ENCODE measurements at regions not wholly inside any gene's neighbourhood (a gene's known extent, or its start where the extent isn't known, plus 50 kb on each side); places are given as distances from the start of the nearest gene placed in this dataset.

DNA sequence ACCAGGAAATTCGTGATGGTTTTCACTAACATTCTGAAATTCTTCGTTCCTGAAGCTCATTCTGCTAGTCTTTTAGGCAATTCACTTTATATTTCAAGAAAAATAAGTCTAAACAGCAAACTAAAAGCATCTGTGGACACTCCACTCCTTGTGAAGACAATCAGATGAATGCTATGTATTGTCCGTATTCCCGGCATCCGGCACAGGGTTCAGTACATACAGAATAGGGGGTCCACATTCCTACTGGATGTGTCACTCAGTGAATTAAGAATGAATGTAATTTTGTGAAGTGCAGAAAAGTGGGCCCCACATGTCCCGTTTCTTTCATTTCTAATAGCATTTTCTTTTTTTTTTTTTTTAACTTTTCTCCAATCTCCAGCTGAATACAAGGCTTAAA is 241.3 kb downstream of the GRIN2B start:
- H3K9ac ChIP-seq (ENCODE audit: low read length in 5 of 5) = no peak overlapping the region
- no peaks in the 10 kb centered on the region for H3K27me3 ChIP-seq (ENCODE audit: control insufficient read depth in 5 of 5, insufficient read depth in 4 of 5, low read length in 5 of 5)
- no peak overlapping the region for H3K4me3 ChIP-seq (ENCODE audit: low read depth in 1 of 5, low read length in 5 of 5)
- no peaks in the 10 kb centered on the region for H3K36me3 ChIP-seq (ENCODE audit: control insufficient read depth in 5 of 5, insufficient read depth in 5 of 5, low read length in 5 of 5)
- no peaks in the 10 kb centered on the region for H3K9me3 ChIP-seq (ENCODE audit: control insufficient read depth in 5 of 5, low read length in 5 of 5)
- peaks cover 0 to 5% (median 2%) of the 10 kb centered on the region in 5 donors for H3K4me1 ChIP-seq (ENCODE audit: control insufficient read depth in 5 of 5, insufficient read depth in 5 of 5, low read length in 5 of 5)
- H3K27ac ChIP-seq (ENCODE audit: low read depth, low read length) = no peak overlapping the region

DNA sequence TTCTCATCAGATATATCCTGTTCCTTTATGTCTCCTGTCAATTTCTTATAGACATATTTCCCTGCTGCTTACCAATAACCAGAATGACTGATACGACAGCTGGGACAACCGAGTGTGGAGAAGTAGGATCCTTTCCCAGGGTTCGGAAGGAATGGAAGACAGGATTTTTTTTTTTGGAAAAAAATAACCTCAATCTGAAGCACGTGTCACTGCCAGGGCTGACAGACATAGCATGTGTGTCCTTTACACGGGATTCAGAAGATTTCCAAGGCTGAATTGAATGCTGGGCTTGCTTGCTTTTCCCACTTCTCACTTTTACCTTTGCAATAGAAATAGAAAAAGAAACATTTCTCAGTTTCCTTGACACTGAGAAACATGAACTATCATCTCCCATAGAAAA is 245.7 kb downstream of the GRIN2B start:
- no peaks in the 10 kb centered on the region for H3K36me3 ChIP-seq (ENCODE audit: control insufficient read depth in 5 of 5, insufficient read depth in 5 of 5, low read length in 5 of 5)
- H3K9me3 ChIP-seq (ENCODE audit: control insufficient read depth in 5 of 5, low read length in 5 of 5) = no peaks in the 10 kb centered on the region
- no peak overlapping the region for H3K4me3 ChIP-seq (ENCODE audit: low read depth in 1 of 5, low read length in 5 of 5)
- no peak overlapping the region for H3K9ac ChIP-seq (ENCODE audit: low read length in 5 of 5)
- peaks cover 0 to 5% (median 2%) of the 10 kb centered on the region in 5 donors for H3K4me1 ChIP-seq (ENCODE audit: control insufficient read depth in 5 of 5, insufficient read depth in 5 of 5, low read length in 5 of 5)
- no peaks in the 10 kb centered on the region for H3K27me3 ChIP-seq (ENCODE audit: control insufficient read depth in 5 of 5, insufficient read depth in 4 of 5, low read length in 5 of 5)
- H3K27ac ChIP-seq (ENCODE audit: low read depth, low read length) = no peak overlapping the region

DNA sequence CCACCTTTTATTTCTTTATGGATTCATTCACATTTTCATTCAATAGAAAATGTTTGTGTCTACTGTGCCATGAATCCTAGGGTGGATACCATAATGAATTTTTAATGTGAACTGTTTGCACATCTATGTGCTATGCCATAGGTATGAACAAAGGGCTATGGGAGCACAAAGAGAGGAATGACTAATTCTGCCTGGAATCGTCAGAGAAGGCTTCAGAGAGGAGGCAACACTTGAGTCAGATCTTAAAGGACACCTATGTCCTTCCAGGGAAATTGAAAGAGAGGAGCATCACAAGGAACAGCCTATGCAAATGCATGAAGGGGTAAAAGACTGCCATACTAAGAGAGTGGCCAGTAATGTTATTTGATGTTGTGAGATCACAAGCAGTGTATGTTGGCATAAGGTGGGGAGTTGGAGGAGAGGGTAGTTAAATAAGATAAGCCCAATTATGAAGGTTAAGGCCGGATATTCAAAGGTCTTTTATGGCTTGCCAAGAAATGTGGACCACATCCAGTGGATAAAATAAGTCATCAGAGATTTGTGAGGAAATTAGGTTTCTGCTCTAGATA is 246.7 kb downstream of the GRIN2B start:
- Histone ChIP-seq H3K4me1 (ENCODE audit: control insufficient read depth in 5 of 5, insufficient read depth in 5 of 5, low read length in 5 of 5) (peaks cover 0 to 3% (median under 1%) of the 10 kb centered on the region in 5 donors), H3K27ac (ENCODE audit: low read depth, low read length) (no peak overlapping the region)

DNA sequence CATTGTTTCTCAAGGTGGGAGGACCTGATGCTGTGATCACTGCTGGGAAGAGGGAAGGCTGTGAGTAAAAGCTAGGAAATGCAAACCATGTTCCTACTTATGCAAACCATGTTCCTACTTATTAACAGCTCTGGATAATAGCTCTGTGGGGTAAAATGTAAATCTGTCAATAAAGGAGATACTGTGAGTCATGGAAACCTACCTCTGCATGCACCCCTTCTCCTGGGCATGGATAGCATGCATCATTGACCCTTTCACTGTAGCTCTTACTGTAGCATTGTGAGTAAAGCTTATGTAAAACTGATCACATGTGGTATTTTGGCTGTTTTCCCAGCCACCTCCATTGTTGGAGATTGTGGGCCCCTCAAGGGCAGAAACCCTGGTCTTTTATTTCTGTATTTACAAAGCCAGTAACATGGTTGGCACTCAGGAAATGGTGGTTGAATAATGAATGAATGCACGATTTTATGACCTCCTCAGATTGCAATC is 253.7 kb downstream of the GRIN2B start:
- no peak overlapping the region for H3K9ac ChIP-seq (ENCODE audit: low read length in 5 of 5)
- H3K27me3 ChIP-seq (ENCODE audit: control insufficient read depth in 5 of 5, insufficient read depth in 4 of 5, low read length in 5 of 5) = no peaks in the 10 kb centered on the region
- no peak overlapping the region for H3K4me3 ChIP-seq (ENCODE audit: low read depth in 1 of 5, low read length in 5 of 5)
- H3K9me3 ChIP-seq (ENCODE audit: control insufficient read depth in 5 of 5, low read length in 5 of 5) = no peaks in the 10 kb centered on the region
- no peaks in the 10 kb centered on the region for H3K4me1 ChIP-seq (ENCODE audit: control insufficient read depth in 5 of 5, insufficient read depth in 5 of 5, low read length in 5 of 5)
- no peak overlapping the region for H3K27ac ChIP-seq (ENCODE audit: low read depth, low read length)
- H3K36me3 ChIP-seq (ENCODE audit: control insufficient read depth in 5 of 5, insufficient read depth in 5 of 5, low read length in 5 of 5) = no peaks in the 10 kb centered on the region

More for the DNA sequence above, 246.7 kb downstream of the GRIN2B start:
- Histone ChIP-seq H3K9me3 (ENCODE audit: control insufficient read depth in 5 of 5, low read length in 5 of 5) (no peaks in the 10 kb centered on the region), H3K36me3 (ENCODE audit: control insufficient read depth in 5 of 5, insufficient read depth in 5 of 5, low read length in 5 of 5) (no peaks in the 10 kb centered on the region), H3K27me3 (ENCODE audit: control insufficient read depth in 5 of 5, insufficient read depth in 4 of 5, low read length in 5 of 5) (no peaks in the 10 kb centered on the region), H3K4me3 (ENCODE audit: low read depth in 1 of 5, low read length in 5 of 5) (no peak overlapping the region), H3K9ac (ENCODE audit: low read length in 5 of 5) (no peak overlapping the region)

DNA sequence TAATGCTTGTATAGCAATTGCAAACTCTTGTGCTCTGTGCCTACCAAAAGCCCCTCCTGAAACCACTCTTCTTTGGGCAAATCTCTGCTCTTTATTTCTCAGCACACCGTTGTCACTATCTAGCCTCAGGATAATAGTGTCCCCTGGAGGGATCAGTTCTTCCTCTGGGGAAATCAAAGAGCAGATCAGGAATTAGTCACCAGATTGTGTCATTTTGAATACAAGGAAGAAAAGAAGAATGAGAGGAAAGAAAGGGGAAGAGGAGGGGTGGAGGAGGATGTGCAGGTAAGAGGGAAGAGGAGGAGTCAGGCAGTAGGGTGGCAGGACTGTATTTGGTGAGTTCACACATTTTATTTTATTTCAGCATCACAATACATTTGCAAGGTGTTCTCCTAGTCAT is 256.4 kb downstream of the GRIN2B start:
- H3K27ac ChIP-seq (ENCODE audit: low read depth, low read length) = no peak overlapping the region
- no peak overlapping the region for H3K9ac ChIP-seq (ENCODE audit: low read length in 5 of 5)
- H3K9me3 ChIP-seq (ENCODE audit: control insufficient read depth in 5 of 5, low read length in 5 of 5) = no peaks in the 10 kb centered on the region
- H3K36me3 ChIP-seq (ENCODE audit: control insufficient read depth in 5 of 5, insufficient read depth in 5 of 5, low read length in 5 of 5) = no peaks in the 10 kb centered on the region
- no peaks in the 10 kb centered on the region for H3K27me3 ChIP-seq (ENCODE audit: control insufficient read depth in 5 of 5, insufficient read depth in 4 of 5, low read length in 5 of 5)
- no peaks in the 10 kb centered on the region for H3K4me1 ChIP-seq (ENCODE audit: control insufficient read depth in 5 of 5, insufficient read depth in 5 of 5, low read length in 5 of 5)
- no peak overlapping the region for H3K4me3 ChIP-seq (ENCODE audit: low read depth in 1 of 5, low read length in 5 of 5)

DNA sequence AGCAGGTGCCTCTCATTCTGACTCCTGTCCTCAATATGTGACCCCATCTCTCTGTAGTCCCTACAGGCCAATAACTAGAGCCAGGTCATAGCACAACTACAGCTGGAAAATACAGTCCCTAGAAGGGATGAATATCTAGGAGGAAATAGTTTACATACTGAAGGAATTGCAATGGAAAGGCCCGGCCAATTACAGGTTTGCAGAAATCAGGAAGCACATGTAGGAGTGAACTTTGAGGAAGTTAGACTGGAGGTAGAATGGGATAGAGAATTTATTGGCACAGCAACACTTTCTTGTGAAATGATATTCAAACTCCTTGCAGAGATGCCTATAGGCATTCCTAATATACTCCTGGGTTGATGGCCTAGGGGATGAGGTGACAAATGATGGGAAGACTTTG is 257.3 kb downstream of the GRIN2B start:
- Histone ChIP-seq H3K4me3 (ENCODE audit: low read depth in 1 of 5, low read length in 5 of 5) (no peak overlapping the region), H3K36me3 (ENCODE audit: control insufficient read depth in 5 of 5, insufficient read depth in 5 of 5, low read length in 5 of 5) (no peaks in the 10 kb centered on the region), H3K27ac (ENCODE audit: low read depth, low read length) (no peak overlapping the region), H3K4me1 (ENCODE audit: control insufficient read depth in 5 of 5, insufficient read depth in 5 of 5, low read length in 5 of 5) (no peaks in the 10 kb centered on the region), H3K9ac (ENCODE audit: low read length in 5 of 5) (no peak overlapping the region), H3K9me3 (ENCODE audit: control insufficient read depth in 5 of 5, low read length in 5 of 5) (no peaks in the 10 kb centered on the region), H3K27me3 (ENCODE audit: control insufficient read depth in 5 of 5, insufficient read depth in 4 of 5, low read length in 5 of 5) (peaks cover 0 to 3% (median 0%) of the 10 kb centered on the region in 5 donors)

DNA sequence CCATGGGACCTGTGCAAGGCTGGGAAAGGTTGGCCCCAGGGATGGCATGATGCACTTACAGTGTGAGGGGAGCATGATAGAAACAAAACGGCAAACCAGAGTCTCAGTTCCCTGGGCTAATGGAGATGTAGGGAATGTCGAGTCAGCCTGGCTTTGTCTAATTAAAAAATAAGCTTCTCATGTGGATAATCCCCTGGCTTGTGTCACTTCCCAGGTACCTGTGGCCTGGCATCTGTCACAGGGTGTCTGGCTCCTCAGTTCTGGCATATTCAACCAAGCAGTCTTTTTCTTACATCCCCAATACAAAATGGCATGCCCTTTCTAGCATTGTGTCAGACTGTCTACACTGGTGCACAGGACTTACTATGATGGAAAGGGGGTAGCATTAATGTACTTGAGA is 261.4 kb downstream of the GRIN2B start:
- H3K4me3 ChIP-seq (ENCODE audit: low read depth in 1 of 5, low read length in 5 of 5) = no peak overlapping the region
- H3K27ac ChIP-seq (ENCODE audit: low read depth, low read length) = no peak overlapping the region
- peaks cover 0 to 9% (median 0%) of the 10 kb centered on the region in 5 donors for H3K27me3 ChIP-seq (ENCODE audit: control insufficient read depth in 5 of 5, insufficient read depth in 4 of 5, low read length in 5 of 5)
- no peaks in the 10 kb centered on the region for H3K36me3 ChIP-seq (ENCODE audit: control insufficient read depth in 5 of 5, insufficient read depth in 5 of 5, low read length in 5 of 5)
- H3K4me1 ChIP-seq (ENCODE audit: control insufficient read depth in 5 of 5, insufficient read depth in 5 of 5, low read length in 5 of 5) = no peaks in the 10 kb centered on the region
- no peaks in the 10 kb centered on the region for H3K9me3 ChIP-seq (ENCODE audit: control insufficient read depth in 5 of 5, low read length in 5 of 5)
- H3K9ac ChIP-seq (ENCODE audit: low read length in 5 of 5) = no peak overlapping the region

DNA sequence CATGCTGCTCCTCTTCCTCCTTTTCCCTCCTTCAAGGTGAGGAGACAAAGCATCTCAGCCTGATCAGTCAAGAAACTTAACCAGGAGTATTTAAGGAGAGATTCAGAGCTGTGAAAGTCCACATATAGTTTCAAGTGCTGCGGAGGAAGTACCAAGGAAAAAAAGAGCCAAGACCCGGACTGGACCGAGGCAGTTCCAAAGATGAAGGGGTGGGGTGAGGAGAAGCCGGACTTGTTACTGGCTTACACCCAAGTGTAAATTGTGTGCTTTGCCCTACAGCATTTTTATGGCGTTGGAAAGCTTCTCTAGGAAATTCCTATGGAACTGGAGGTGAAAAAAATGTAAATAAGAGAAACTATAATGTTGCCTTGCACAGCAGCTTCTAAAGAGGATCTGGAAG is 263.1 kb downstream of the GRIN2B start:
- Histone ChIP-seq H3K9me3 (ENCODE audit: control insufficient read depth in 5 of 5, low read length in 5 of 5) (no peaks in the 10 kb centered on the region), H3K27me3 (ENCODE audit: control insufficient read depth in 5 of 5, insufficient read depth in 4 of 5, low read length in 5 of 5) (peaks cover 0 to 9% (median 0%) of the 10 kb centered on the region in 5 donors), H3K27ac (ENCODE audit: low read depth, low read length) (no peak overlapping the region)

DNA sequence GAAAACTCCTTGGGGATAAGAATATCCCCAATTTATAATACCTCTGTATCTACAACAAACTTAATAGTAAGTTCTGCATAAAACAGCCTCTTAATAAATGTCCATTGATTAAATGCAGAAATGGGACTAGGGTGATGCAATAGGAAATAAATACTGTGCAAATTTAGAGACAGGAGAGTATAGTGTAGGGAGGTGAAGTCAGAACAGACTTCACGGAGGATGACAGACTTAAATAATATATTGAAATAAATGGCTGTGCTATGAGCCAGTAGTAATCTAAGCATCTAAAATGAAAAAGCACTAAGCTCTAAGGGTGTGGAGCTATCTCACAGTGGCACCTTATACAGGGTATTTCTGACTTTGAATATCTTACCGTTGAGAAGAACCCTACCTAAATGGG is 265.3 kb downstream of the GRIN2B start:
- H3K27ac ChIP-seq (ENCODE audit: low read depth, low read length) = no peak overlapping the region
- no peaks in the 10 kb centered on the region for H3K4me1 ChIP-seq (ENCODE audit: control insufficient read depth in 5 of 5, insufficient read depth in 5 of 5, low read length in 5 of 5)
- H3K4me3 ChIP-seq (ENCODE audit: low read depth in 1 of 5, low read length in 5 of 5) = no peak overlapping the region
- H3K36me3 ChIP-seq (ENCODE audit: control insufficient read depth in 5 of 5, insufficient read depth in 5 of 5, low read length in 5 of 5) = no peaks in the 10 kb centered on the region
- peaks cover 0 to 9% (median 0%) of the 10 kb centered on the region in 5 donors for H3K27me3 ChIP-seq (ENCODE audit: control insufficient read depth in 5 of 5, insufficient read depth in 4 of 5, low read length in 5 of 5)
- H3K9me3 ChIP-seq (ENCODE audit: control insufficient read depth in 5 of 5, low read length in 5 of 5) = no peaks in the 10 kb centered on the region
- no peak overlapping the region for H3K9ac ChIP-seq (ENCODE audit: low read length in 5 of 5)

More for the DNA sequence above, 263.1 kb downstream of the GRIN2B start:
- no peaks in the 10 kb centered on the region for H3K36me3 ChIP-seq (ENCODE audit: control insufficient read depth in 5 of 5, insufficient read depth in 5 of 5, low read length in 5 of 5)
- H3K4me1 ChIP-seq (ENCODE audit: control insufficient read depth in 5 of 5, insufficient read depth in 5 of 5, low read length in 5 of 5) = no peaks in the 10 kb centered on the region
- H3K9ac ChIP-seq (ENCODE audit: low read length in 5 of 5) = no peak overlapping the region
- no peak overlapping the region for H3K4me3 ChIP-seq (ENCODE audit: low read depth in 1 of 5, low read length in 5 of 5)

DNA sequence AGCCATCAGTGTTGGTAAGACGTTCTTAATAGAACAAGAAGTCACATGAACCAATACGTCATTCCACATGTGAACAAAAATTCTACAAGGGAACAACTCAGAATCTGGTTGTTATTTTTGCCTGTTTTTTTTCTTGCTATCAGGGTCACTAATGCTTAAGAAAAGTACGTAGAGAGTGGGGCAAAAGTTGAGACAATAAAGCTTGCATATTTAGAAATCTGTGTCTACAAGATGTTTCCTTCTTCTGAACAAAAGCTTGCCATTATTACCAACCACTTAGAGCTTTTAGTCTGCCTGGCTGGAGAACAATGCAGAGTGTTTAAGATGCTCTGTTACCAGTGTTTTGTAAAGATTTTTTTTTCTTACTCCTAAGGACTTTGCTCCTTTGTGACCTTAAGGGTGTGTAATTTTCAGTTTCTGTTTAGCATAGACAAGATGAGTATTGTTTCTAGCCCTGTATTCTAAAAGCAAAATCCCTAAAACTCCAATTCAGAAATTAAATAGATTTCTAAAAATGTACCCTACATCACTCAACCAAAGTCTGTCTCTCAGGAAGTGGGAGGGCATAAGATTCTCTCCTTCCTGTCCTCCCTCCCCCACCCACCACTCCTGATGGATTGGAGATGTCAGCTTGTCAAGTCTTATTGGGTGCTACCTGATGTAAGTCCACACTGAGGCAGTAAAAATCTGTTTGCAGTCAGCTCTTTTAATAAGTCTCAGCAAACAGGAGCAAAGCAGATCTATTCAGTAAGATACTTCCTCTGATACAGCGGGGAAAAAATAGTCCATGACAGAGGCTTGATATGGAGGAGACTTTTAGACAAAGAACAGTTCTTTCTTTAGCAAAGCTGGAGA is 267.6 kb downstream of the GRIN2B start:
- no peaks in the 10 kb centered on the region for H3K4me1 ChIP-seq (ENCODE audit: control insufficient read depth in 5 of 5, insufficient read depth in 5 of 5, low read length in 5 of 5)
- no peaks in the 10 kb centered on the region for H3K9me3 ChIP-seq (ENCODE audit: control insufficient read depth in 5 of 5, low read length in 5 of 5)
- no peak overlapping the region for H3K27ac ChIP-seq (ENCODE audit: low read depth, low read length)
- peaks cover 0 to 3% (median 0%) of the 10 kb centered on the region in 5 donors for H3K27me3 ChIP-seq (ENCODE audit: control insufficient read depth in 5 of 5, insufficient read depth in 4 of 5, low read length in 5 of 5)
- H3K36me3 ChIP-seq (ENCODE audit: control insufficient read depth in 5 of 5, insufficient read depth in 5 of 5, low read length in 5 of 5) = no peaks in the 10 kb centered on the region
- no peak overlapping the region for H3K9ac ChIP-seq (ENCODE audit: low read length in 5 of 5)
- no peak overlapping the region for H3K4me3 ChIP-seq (ENCODE audit: low read depth in 1 of 5, low read length in 5 of 5)

Data from subcutaneous abdominal adipose tissue (tissue), 5 donors.